Choroid plexus epithelial cell (primary cell): ENCODE measurements at regions not wholly inside any gene's neighbourhood (a gene's known extent, or its start where the extent isn't known, plus 50 kb on each side); places are given as distances from the start of the nearest gene placed in this dataset.

Source experiments
- DNase-seq: peaks from one replicate; pipeline ENCODE4 v3.0.0-alpha.2; 2010; ENCODE audit warnings: low read depth
- H3K4me3 ChIP-seq: 2 replicates; pipeline ENCODE4 v1.5.1; 2011; ENCODE audit warnings: low read depth, mild to moderate bottlenecking, control low read depth, low read length, moderate library complexity
- TF ChIP-seq, protein P1 (sequence below): conservative IDR thresholded peaks from 2 replicates; pipeline ENCODE4 v1.5.1; 2011; ENCODE audit warnings: low read depth, mild to moderate bottlenecking, control low read depth, inconsistent platforms, low read length, moderate library complexity

DNA sequence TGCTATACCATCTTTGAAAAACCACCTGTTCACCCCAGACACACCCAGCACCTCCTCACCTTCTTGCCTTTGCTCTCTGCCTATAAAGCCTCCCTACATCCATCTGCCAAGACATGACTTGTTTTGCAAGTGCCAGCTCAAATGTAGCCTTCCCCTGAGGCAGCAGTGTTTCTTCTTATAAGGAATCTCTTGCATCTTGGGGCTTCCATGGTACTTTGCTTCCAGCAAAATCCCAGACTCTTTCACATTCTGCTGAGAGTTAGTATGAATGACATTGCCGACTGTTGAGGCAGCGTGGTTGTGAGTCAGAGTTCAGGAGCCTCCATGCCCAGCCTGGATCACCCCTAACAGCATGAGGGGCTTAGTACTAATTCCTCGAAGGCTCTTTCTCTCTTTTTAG, 217.4 kb upstream of the RUNX1 start:
- H3K4me3 ChIP-seq: no peak overlapping the region
- no peak for DNase-seq
- TF ChIP-seq, protein P1, sequence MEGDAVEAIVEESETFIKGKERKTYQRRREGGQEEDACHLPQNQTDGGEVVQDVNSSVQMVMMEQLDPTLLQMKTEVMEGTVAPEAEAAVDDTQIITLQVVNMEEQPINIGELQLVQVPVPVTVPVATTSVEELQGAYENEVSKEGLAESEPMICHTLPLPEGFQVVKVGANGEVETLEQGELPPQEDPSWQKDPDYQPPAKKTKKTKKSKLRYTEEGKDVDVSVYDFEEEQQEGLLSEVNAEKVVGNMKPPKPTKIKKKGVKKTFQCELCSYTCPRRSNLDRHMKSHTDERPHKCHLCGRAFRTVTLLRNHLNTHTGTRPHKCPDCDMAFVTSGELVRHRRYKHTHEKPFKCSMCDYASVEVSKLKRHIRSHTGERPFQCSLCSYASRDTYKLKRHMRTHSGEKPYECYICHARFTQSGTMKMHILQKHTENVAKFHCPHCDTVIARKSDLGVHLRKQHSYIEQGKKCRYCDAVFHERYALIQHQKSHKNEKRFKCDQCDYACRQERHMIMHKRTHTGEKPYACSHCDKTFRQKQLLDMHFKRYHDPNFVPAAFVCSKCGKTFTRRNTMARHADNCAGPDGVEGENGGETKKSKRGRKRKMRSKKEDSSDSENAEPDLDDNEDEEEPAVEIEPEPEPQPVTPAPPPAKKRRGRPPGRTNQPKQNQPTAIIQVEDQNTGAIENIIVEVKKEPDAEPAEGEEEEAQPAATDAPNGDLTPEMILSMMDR: no peak

DNA sequence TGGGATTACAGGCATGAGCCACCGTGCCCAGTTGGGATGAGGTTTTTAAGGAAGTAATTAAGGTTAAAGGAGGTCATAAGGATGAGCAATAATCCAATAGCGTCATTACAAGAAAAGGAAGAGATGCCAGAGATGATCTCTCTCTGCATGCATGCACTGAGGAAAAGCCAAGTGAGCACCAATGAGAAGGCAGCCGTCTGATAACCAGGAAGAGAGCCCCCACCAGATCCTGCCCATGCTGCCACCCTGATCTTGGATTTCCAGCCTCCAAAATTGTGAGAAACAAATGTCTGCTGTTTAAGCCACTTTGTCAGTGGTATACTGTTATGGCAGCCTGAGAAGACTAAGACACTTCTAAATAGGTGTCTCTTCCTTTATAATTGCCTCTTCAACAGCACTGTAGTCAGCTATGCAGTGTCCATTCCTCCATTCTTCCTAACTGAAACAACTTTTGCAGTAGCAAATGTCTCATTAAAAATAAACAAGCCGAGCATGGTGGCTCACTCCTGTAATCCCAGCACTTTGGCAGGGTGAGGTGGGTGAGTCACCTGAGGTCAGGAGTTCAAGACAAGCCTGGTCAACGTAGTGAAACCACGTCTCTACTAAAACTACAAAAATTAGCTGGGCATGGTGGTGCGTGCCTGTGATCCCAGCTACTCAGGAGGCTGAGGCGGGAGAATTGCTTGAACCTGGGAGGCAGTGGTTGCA, 216.2 kb upstream of the RUNX1 start:
- TF ChIP-seq, protein P1: no peak
- no peak overlapping the region for H3K4me3 ChIP-seq
- DNase-seq: peak; percentile 35

DNA sequence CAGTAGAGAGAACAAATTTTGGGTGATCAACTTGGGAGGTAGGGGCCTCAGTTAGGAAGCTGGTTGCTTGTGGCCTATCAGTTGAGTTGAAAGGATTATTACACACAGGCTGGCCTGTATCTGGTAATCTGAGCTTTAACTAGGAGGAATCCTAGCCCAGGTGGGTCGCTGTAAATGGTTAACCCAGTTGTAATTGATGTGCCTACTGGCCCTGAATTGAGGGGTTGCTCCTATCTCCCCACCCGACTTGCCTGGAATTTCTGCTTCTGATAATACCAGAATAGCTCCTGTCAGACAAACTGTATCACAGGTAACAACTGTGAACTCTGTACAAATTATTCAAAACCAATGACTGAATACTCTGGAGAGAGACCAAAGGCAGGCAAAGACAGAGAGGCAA, 210.4 kb upstream of the RUNX1 start:
- TF ChIP-seq, protein P1: no peak
- no peak overlapping the region for H3K4me3 ChIP-seq
- no peak for DNase-seq

DNA sequence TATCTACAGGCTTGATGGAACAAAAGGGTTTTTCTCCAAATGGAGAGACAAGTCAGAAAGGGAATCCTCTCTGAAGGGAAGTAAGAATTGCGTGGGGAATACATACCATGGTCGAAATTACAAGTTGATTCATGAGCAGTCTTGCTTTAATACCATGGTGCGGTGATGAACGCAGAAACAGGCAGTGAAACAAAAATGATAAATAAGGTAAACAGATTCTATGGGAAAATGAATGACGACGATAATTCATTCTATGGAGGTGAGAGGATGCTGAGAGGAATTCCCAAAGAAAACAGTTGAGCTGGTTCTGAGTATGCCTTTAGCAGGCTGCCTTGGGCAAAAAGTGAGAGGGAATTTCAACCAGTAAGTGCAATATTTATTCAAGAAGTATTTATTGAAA, 209.4 kb upstream of the RUNX1 start:
- TF ChIP-seq, protein P1: no peak
- DNase-seq: no peak

DNA sequence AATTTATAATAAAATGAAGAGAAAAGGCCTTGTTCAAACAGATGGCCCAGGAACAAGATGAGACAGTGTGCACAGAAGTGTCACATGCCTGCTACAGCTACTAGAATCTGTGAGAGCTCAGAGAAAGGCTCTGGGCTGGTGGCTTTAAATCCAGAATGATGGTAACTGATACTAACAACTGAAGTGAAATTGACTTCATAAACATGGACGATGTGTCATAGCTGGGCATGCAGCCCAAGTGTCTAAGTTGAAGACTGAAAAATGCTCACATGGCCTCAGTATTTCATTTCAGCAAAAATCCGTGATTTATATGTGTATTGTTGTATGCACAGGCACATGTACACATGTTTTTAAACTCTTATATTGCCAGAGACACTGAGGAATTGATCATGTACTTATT, 208.3 kb upstream of the RUNX1 start:
- no peak overlapping the region for H3K4me3 ChIP-seq
- TF ChIP-seq, protein P1: no peak

More for the DNA sequence above, 209.4 kb upstream of the RUNX1 start:
- H3K4me3 ChIP-seq: no peak overlapping the region

DNA sequence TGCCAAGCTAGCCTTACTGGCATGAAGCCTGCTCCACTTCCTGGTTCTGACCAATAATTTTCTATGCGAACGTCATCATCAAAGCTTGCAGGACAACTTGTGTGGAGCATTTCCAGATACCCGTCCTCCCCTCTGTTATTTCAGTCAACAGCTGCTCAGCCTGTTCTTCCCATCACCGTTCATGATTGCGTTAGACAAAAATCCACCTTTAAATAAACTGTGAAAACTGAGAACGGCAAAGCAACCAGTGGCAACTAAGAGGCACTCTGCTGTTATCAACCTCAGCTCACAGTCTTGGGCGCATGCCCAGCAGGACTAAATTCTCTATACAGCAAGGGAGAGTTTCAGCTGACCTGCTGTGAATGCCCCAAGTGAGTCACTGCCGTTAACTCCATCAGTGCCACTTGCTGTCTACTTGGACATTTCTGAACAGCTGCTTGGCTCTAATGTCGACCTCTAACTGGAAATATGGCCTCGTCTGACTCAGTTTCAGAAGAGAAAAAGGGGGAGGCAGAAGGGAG, 207.4 kb upstream of the RUNX1 start:
- TF ChIP-seq, protein P1: peak; percentile 28
- peak; percentile 100 for DNase-seq
- no peak overlapping the region for H3K4me3 ChIP-seq

More for the DNA sequence above, 208.3 kb upstream of the RUNX1 start:
- DNase-seq: peak; percentile 98

DNA sequence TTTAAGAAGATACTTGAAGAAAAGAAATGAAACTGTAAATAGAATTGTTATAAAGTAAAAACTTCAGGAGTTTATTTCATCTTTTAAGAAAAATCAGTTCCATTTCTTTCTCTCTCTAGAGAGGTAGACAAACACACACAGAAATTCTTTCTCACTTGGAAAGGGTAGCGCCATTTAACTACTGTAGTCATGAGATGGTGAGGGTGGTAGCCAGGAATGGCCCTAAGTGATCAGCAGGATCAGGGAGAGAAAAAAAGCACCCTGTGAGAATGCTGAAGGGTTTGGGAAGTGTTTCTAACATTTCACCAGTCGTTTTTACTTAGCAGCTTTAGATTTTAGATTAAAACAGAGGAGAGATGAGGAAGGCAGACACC, 205.7 kb upstream of the RUNX1 start:
- TF ChIP-seq, protein P1: no peak
- DNase-seq: no peak
- no peak overlapping the region for H3K4me3 ChIP-seq
